DMS114 treated with DMSO at 0.1 percent for 48 hours (cell line): ENCODE measurements at regions not wholly inside any gene's neighbourhood (a gene's known extent, or its start where the extent isn't known, plus 50 kb on each side); places are given as distances from the start of the nearest gene placed in this dataset.
A peak's percentile ranks its signal among the peaks of the same experiment; 100 is the strongest.
"Not testable (repeated sequence)": the region's sequence is repeated elsewhere in the genome, so short reads cannot be mapped to it uniquely, and the experiment has no call there.

ENCODE experiments used
- DNase-seq: peaks from one replicate; lab custom pipeline; 2025; ENCODE audit not compliant: unreplicated experiment; lab: John Stamatoyannopoulos, UW

DNA sequence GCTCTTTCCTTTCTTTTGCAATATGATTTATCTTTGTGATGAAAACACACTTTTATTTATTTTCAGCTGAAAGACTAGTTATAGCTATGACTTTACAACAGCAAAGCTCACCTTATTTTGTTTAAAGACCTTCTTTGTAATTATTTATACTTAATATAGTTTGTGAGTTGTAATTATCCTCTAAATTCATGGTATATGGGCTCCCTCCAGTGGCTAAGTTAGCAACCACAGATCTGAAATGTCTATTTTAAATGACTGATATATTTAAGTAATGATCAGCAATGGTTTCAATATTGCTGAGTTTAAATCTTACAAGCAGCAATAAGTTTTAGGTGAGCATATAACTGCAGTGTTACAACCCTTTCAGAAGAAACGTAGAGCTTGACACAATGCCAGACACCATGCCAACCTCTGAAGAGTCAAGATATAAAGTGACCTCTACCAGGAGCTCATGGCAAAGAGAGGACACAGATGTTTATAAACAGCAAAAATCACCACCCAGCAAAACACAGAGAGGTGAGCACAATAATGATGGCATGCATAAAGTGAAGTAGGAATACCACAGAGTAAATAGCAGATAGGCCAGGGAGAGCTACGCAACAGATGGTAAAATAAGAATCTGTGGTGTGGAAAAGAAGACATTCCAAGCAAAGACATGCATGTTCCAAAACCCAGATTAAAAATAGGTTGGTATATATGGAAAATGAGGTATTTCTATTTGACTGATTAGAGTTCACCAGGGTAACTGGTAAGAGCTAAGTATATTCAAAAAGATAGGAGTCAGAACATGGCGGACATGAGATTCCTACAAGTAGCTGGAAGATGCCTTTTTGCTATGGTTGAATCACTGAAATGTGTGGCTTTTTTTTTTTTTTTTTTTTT, 143.7 kb upstream of the ZNF385D start:
- DNase-seq: peak; percentile 7

DNA sequence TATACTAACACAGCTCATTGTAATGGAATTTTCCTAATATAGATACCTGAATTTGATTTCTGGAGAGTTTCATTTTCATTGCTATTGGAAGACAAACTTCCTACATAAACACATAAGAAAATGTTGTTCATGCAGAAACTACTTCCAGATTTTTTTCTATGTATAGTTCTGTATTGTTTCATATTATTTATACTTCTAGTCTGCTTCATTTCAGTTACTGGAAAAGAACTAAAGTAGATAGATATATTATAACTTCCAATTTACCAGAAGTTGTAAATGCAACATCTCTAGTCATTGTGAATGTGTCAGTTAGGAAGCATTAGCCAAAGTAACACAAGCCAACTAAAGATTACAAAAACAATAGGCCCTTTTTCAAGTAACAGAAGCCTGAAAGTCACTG, 147.3 kb upstream of the ZNF385D start:
- no peak for DNase-seq

DNA sequence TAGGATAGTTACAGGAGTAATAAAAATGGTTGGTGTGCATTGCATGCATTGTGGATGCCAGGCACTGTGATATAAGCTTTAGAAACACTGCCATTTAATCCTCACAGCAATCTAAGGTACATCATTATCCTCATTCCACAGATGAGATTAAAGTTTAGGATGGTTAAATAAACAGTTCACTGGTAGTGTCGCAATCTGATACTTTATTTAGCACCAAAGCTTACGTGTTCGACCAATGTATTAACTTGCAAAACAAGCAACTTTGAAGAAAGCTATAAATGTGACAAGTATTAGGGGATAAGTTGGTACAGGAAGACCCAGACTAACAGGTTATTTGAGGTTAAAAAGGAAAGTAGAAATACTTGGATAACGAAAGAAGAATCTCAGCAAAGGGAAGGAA, 150.5 kb upstream of the ZNF385D start:
- DNase-seq: no peak

DNA sequence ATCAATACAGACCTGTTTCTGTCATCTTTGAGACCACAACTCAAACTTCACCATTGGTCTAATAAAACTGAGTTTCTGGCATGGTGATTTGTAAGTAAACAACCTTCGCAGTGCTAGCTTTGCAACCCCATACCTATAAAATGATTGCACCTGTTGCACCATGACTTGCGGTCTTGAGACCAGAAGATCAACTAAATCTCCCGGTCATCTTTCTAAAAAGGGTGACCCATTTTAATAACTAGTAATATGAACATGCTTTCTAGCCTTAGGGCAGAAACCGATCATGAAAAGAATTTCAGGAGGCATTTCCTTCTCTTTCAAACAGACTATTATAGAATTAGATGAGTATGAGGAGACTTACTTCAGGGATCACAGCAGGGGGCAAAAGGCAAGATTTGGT, 151.9 kb upstream of the ZNF385D start:
- no peak for DNase-seq

DNA sequence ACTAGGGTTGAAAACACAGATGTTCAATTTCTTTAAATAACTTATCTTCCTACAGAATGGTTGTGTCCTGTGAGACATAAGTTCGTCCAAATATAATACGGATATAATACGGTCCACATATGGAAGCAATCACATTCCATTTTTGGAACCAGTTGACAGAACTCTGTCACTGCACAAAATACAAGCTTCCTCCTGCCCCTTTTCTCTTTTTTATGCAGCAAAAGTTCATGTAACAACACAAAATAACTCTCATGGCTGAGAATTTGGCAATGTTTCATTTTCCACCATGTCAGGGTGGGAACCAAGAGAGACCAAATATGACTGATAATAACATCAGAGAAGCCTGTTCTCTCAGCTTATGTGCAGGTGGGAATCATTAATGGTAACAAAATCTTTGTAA, 158.1 kb upstream of the ZNF385D start:
- no peak for DNase-seq

DNA sequence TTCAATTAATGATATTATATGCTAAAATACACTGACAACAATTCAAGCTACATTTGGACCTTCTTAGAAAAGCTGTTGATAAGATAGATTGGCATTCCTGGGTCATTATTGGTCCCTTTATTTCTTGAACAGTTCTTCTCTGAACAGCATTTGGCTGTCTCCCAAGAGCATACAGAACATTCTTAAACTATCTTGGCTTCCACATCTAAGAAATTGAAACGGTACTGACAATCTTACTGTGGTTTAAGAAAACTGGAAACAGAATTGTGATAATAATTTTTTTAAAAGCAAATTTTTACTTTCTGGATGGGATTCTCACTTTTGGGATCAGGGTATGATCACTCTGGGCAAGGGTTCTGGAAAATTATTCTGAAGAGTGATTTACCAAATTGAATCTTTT, 161.7 kb upstream of the ZNF385D start:
- no peak for DNase-seq

DNA sequence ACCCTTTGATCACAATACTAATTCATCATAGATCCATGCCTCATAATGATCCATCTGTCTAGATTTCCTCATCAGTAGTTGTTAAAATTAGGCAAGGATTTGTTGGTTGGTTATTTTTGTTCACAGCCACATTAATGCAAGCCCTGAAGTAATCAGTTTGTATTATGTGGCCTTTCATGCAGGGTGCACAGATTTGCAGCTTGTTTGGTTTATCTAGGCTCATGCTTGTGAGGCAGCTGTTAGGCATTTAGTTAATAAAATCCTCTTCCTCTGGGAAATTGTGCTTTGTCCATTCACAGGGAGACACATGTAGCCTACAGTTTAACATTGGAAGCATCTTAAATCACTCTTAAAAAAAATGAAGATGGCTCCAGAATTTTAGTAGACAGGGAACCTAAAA, 162.8 kb upstream of the ZNF385D start:
- DNase-seq: no peak

DNA sequence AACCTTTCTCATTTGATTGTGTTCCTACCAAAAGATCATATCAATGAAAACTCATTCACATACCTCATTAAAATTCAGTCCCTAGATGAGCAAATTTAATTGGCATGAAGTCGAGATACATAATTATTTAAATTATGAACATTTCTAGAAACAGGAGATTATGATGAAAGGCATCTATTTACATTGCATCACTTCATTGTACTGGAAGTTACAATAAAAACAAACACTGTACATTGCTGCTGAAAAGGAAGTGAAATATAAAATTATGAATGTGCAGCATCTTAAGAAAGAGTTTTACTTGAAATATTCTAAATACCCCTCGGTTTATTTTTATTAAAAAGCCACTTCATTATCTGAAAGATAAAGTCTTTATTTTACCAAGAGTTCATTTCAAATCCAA, 163.4 kb upstream of the ZNF385D start:
- no peak for DNase-seq

DNA sequence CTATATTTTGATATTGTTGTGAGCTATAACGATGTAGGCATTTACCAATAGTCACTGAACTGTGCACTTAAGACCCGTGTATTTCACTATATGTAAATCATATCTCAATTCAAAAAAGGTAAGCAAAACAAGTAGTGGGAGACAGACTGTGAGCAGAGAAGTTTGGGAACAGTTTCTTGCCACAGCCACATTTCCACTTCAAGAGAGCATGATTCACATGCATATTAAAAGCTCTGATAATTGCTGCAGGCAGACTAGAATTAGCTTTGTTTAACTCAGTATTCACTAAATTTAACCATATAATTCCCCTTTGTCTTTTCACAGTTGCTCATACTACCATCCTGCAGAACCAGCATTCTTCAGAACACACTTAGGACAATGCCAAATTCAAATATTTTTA, 168.4 kb upstream of the ZNF385D start:
- DNase-seq: no peak

DNA sequence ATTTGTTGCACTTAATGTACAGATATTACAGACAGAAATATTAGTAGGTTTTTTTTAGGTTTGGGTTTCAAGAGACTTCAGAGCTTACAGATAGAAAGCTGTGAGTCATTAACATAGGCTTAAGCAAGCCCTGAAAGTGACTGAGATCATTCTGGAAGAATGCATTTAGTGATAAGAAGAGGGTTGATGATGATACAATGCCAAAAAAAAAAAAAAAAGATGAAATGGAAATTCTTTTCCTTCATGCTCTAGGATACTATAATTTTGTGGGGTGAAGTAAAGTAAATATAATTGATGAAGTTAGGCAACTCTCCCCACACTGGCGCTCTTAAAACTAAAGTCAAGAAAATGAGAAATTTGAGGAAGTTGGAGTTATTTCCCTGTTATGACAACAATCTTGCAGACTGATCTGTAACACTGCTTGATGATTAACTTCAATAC, 169.4 kb upstream of the ZNF385D start:
- DNase-seq: no peak

DNA sequence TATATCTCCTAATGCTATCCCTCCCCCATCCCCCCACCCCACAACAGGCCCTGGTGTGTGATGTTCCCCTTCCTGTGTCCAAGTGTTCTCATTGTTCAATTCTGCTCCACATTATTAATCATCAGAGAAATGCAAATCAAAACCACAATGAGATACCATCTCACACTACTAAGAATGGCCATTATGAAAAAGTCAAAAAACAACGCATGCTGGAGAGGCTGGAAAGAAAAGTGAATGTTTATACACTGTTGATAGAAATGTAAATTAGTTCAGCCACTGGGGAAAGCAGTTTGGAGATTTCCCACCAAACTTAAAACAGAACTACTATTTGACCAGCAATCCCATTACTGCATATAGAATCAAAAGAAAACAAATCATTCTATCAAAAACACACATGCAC, 172.1 kb upstream of the ZNF385D start:
- not testable (repeated sequence) for DNase-seq

DNA sequence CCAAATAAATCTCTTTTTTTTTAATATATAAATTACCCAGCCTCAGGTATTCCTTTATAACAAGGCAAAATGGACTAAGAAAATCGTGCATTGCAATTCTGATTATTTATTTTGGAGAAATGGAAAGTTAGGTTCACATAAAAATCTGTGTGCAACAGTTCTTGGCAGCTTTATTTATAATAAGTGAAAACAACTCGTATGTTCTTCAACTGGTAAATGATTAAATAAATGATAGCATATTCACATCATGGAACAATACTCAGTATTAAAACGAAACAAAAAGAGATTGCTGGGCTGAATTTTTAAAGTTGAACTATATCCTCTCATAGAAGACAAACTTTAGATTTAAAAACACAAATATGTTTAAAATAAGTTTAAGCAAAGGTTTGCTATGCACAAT, 176.3 kb upstream of the ZNF385D start:
- no peak for DNase-seq

DNA sequence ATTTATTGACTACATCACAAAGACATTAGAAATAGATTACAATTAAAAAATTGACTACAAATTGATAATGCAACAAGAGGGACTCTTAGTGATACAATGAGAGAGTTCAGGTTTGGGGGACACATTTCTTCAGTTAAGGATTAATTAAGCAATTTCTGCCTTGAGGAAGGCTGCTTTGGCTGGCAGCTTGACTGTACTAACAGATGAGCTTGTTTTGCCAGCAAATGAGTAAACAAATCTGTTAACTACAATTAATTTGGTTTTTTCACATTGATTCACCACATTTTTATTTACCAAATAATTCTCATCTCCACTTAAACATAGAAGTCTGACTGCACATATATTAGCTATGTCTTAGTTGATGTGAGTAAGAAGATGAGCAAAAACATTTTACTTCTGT, 183.6 kb upstream of the ZNF385D start:
- no peak for DNase-seq

DNA sequence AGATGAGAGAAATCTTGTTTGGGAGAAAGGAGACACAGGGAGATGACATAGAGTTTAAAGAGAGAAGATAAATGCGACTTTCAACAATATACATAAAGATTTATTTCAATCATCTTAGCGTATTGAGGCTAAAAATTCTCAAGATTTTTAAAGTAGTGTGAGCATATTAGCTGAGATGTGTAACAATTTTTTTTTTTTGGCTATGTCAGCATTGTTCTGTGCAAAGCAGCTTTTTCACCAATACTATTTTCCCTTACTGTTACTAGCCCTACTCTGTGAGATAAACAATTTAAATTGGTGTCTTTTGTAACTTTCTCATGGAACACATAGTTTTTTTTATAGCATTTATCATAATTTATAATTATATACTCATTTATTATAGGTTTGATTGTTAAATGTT, 185.2 kb upstream of the ZNF385D start:
- no peak for DNase-seq

DNA sequence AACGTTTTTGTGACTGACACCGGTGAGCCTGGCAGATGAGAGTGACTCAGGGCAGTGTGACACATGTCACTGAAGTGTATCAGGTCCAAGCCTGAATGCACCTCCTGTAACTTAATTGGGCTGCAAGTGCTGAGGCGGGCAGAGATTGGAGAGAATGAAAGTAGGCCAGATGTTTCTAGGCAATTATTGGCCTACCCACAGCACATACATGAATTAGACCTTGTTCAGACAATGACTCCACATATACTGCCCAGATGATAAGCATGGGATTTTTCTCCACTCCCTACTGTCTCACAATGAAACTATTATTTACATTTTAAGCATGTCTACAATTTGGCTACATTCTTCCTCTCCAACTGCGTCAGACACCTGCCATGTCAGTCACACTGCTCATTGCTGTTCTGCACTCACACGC, 187.3 kb upstream of the ZNF385D start:
- no peak for DNase-seq

DNA sequence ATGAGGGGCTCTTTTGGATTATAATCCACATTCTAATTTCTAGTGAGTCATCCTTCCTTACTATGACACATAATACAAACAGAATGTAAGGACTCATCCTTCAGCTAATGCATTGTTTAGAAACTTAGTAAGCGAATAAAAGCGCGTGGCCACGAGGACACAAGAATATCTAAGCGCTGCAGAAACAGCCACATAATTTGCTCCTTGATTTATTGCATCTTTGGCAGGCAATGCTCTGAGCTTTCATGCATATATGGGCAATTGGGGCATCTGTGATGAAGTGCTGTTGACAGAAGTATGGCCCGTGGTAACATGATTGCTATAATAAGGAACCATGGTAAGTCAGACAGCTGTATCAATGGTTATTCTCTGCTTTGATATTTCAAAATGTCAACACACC, 191.3 kb upstream of the ZNF385D start:
- DNase-seq: no peak

DNA sequence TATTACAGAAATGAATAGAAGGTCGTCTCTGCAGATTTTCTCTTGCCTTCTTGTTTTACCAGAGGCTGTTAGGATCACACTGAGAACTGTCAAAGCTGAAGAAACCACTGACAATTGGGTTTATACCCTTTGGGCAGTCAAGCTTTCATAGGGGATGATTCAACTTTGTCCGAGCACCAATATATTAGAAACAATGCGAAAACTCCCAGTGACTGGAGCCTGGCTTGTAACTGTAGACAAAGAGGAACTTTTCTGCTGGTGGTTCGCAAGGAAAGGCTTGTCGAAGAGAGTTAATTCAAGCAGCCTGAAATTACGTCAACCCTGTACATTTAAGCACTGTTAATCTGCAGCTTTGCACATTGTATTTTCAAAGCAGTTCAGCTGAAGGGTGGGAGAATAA, 193.2 kb upstream of the ZNF385D start:
- DNase-seq: no peak

DNA sequence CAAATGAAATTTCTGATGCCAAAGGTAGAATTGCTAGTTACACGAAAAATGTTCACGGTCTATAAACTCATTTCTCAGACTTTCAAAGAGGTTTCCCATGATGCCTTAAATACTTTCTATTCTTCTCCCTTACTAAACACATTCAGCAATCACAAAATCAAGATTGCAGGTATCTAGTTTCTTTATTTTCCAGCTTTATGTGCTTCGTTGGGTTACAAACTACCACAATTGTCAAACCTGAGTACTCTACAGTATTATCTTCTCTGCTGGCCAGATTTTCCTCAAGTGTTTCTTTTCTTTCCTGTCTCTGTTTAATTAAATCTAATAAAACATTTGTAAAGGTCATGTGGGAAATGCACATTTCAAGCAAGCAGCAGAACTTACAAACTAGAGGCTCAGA, 201.8 kb upstream of the ZNF385D start:
- no peak for DNase-seq

DNA sequence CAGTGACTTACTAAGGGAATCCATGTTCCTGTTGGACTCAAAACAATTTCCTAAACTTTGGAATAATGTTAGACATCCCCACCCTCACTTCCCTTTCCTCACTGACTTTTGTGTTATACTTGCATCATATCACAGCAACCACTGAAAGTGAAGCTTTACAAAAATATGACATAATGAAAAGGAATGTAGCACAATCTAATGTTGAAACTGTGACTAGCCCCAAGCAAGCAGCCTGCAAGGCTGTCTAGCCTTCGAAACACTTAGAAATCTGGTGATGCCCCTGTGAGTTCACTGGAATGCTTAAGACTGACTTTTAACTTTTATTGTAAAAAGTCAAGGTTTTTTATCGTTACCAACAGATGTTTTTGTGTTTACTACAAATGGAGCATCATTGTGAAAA, 203.7 kb upstream of the ZNF385D start:
- DNase-seq: no peak

DNA sequence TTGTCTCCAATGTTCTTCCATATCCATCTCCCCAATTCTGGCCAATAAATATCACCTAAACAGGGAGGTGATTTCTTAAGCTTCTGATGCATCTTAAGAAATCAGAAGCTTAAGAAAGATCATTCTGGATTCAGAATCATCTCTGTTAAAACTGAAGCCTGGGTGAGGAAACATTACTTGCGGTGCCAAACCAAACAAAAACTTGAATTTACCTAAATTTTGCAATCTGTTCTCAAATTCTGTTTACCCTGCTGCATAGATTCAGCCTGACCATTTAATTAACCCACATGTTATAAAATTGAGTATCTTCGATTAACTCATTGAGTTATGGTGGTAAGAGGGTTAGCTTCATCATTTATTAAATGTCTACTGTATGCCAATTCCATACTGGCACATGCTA, 204.4 kb upstream of the ZNF385D start:
- no peak for DNase-seq

DNA sequence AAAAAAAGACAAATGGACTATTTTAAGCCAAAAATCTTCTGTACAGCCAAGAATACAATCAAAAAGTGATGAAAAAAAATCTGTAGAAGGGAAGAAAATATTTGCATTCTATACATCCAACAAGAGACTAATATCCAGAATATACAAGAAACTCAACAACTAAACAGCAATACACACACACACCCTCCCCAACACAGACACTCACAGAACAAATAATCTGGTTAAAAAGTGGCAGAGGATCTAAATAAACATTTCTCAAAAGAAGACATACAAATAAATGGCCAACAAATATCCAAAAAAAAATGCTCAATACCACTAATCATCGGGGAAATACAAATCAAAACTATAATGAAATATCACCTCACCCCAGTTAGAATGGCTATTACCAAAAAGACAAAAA, 209.0 kb upstream of the ZNF385D start:
- DNase-seq: no peak

DNA sequence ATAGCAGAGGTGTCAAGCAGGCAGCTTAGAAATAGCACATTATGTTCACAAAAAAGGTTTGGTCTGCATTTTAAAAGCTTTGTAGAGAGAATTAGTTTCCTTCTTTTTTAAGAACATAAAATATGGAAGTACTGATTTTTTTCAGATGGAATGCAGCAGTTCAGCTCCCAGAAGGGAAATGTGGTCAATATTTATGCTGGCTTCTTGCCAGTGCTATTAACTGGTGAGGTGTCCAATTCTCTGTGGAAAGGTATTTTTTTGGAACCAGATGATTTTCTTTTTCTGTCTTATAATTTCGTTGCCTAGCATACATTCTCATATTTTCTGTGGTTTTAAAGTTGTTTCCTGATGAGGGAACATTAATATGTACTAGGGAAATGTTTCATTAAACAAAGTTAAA, 211.4 kb upstream of the ZNF385D start:
- DNase-seq: no peak

DNA sequence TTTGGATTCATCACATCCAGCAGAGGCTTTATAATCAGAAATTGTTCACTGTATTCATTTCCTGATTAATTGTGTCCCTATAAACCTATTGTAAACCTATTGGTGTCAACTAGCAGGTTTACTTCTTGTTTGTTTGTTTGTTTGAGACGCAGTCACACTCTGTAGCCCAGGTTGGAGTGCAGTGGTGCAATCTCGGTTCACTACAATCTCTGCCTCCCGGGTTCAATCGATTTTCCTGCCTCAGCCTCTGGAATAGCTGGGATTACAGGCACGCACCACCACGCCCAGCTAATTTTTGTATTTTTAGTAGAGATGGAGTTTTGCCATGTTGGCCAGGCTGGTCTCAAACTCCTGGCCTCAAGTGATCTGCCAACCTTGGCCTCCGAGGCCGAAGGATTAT, 215.4 kb upstream of the ZNF385D start:
- DNase-seq: not testable (repeated sequence)
